ENCODE measurements at regions not wholly inside any gene's neighbourhood (a gene's known extent, or its start where the extent isn't known, plus 50 kb on each side); places are given as distances from the start of the nearest gene placed in this dataset.

DNA sequence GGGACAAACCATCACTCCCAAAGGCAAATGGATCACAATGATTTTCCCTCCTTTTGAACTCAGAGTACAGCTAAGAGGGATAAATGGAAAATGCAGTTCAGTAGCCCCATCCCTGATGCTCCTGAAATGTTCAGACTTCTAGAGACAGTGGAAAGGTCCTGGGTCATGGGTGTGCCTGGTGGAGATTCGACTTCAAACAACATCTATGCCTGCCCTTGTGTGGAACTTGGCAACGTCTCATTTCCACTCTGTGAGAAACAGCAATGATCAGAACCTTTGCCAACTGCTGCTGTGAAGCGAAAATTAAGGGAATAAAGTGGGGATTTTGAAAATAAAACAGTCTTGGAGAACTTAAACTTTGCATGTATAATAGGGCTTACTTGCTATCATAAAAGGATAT lies 778.1 kb downstream of the SEMA5A start:
- DNase-seq: no peak
- Histone ChIP-seq H3K4me1 (ENCODE audit: control insufficient read depth, insufficient read depth, low read length, poor library complexity, severe bottlenecking) (no peaks in the 10 kb centered on the region), H3K9me3 (ENCODE audit: control insufficient read depth, low read length) (no peaks in the 10 kb centered on the region), H3K36me3 (ENCODE audit: control insufficient read depth, insufficient read depth, low read length) (no peaks in the 10 kb centered on the region), H3K27ac (ENCODE audit: insufficient read depth, low read length, poor library complexity, severe bottlenecking) (no peak overlapping the region), H3K4me3 (ENCODE audit: insufficient read depth, low read depth, low read length, poor library complexity, severe bottlenecking) (no peak overlapping the region), H3K27me3 (replicated peaks; ENCODE audit: control insufficient read depth, insufficient read depth, low read length, poor library complexity, severe bottlenecking) (no peaks in the 10 kb centered on the region)

- H3K4me1 ChIP-seq (ENCODE audit: control insufficient read depth, insufficient read depth, low read length, poor library complexity, severe bottlenecking): no peaks in the 10 kb centered on the region
- no peaks in the 10 kb centered on the region for H3K36me3 ChIP-seq (ENCODE audit: control insufficient read depth, insufficient read depth, low read length)
- no peak overlapping the region for H3K4me3 ChIP-seq (ENCODE audit: insufficient read depth, low read depth, low read length, poor library complexity, severe bottlenecking)
- DNase-seq: no peak
- H3K9me3 ChIP-seq (ENCODE audit: control insufficient read depth, low read length): no peaks in the 10 kb centered on the region
- H3K27ac ChIP-seq (ENCODE audit: insufficient read depth, low read length, poor library complexity, severe bottlenecking): no peak overlapping the region
- no peaks in the 10 kb centered on the region for H3K27me3 ChIP-seq (replicated peaks; ENCODE audit: control insufficient read depth, insufficient read depth, low read length, poor library complexity, severe bottlenecking)
Measured at GRCh38 chr5:8769631-8770030, 776.2 kb downstream of the SEMA5A start.

DNA sequence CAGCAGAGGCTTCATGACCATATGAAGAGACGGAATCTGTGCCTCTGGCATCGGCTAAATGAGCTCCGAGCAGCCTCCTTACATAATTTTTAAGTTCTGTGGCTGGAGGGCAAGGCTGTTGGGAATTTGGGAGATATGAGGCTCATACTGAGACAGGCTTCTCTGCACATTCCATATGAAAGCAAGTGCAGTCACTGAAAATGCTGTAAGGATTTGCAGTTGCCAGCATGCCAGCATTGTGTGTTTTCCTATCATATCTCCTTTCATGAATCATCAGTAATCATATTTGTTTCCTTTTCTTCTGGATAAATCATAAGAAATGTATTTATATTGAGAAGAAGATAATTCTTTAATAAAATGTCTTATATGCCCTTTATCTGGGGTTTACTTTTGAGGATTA lies 775.4 kb downstream of the SEMA5A start:
- no peaks in the 10 kb centered on the region for H3K36me3 ChIP-seq (ENCODE audit: control insufficient read depth, insufficient read depth, low read length)
- no peak overlapping the region for H3K4me3 ChIP-seq (ENCODE audit: insufficient read depth, low read depth, low read length, poor library complexity, severe bottlenecking)
- no peaks in the 10 kb centered on the region for H3K27me3 ChIP-seq (replicated peaks; ENCODE audit: control insufficient read depth, insufficient read depth, low read length, poor library complexity, severe bottlenecking)
- H3K4me1 ChIP-seq (ENCODE audit: control insufficient read depth, insufficient read depth, low read length, poor library complexity, severe bottlenecking): no peaks in the 10 kb centered on the region
- H3K27ac ChIP-seq (ENCODE audit: insufficient read depth, low read length, poor library complexity, severe bottlenecking): no peak overlapping the region
- H3K9me3 ChIP-seq (ENCODE audit: control insufficient read depth, low read length): no peaks in the 10 kb centered on the region
- DNase-seq: no peak

- no peaks in the 10 kb centered on the region for H3K27me3 ChIP-seq (replicated peaks; ENCODE audit: control insufficient read depth, insufficient read depth, low read length, poor library complexity, severe bottlenecking)
- no peak overlapping the region for H3K27ac ChIP-seq (ENCODE audit: insufficient read depth, low read length, poor library complexity, severe bottlenecking)
- no peak for DNase-seq
- H3K4me3 ChIP-seq (ENCODE audit: insufficient read depth, low read depth, low read length, poor library complexity, severe bottlenecking): no peak overlapping the region
- no peaks in the 10 kb centered on the region for H3K36me3 ChIP-seq (ENCODE audit: control insufficient read depth, insufficient read depth, low read length)
- H3K4me1 ChIP-seq (ENCODE audit: control insufficient read depth, insufficient read depth, low read length, poor library complexity, severe bottlenecking): no peaks in the 10 kb centered on the region
- H3K9me3 ChIP-seq (ENCODE audit: control insufficient read depth, low read length): no peaks in the 10 kb centered on the region
Measured at GRCh38 chr5:8773046-8773615, 772.7 kb downstream of the SEMA5A start.

DNA sequence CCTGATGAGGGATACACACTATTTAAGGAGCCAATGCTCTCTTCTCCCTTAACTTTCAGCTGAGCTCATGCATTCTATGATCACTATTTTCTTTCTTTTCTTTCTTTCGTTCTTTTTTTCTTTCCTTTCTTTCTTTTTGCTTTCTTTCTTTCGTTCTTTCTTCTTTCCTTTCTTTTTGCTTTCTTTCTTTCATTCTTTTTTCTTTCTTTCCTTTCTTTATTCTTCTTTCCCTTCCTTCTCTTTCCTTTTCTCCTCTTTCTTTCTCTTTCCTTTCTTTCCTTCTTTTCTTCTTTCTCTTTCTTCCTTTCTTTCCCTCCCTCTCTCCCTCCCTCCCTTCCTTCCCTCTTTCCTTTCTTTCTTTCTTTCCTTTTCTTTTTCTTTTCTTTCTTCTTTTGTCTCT lies 761.2 kb downstream of the SEMA5A start:
- Histone ChIP-seq H3K36me3 (ENCODE audit: control insufficient read depth, insufficient read depth, low read length) (no peaks in the 10 kb centered on the region), H3K27me3 (replicated peaks; ENCODE audit: control insufficient read depth, insufficient read depth, low read length, poor library complexity, severe bottlenecking) (no peaks in the 10 kb centered on the region), H3K4me1 (ENCODE audit: control insufficient read depth, insufficient read depth, low read length, poor library complexity, severe bottlenecking) (no peaks in the 10 kb centered on the region), H3K9me3 (ENCODE audit: control insufficient read depth, low read length) (no peaks in the 10 kb centered on the region), H3K4me3 (ENCODE audit: insufficient read depth, low read depth, low read length, poor library complexity, severe bottlenecking) (no peak overlapping the region), H3K27ac (ENCODE audit: insufficient read depth, low read length, poor library complexity, severe bottlenecking) (no peak overlapping the region)
- DNase-seq: no peak

- H3K4me1 ChIP-seq (ENCODE audit: control insufficient read depth, insufficient read depth, low read length, poor library complexity, severe bottlenecking): no peaks in the 10 kb centered on the region
- H3K27me3 ChIP-seq (replicated peaks; ENCODE audit: control insufficient read depth, insufficient read depth, low read length, poor library complexity, severe bottlenecking): no peaks in the 10 kb centered on the region
- no peaks in the 10 kb centered on the region for H3K36me3 ChIP-seq (ENCODE audit: control insufficient read depth, insufficient read depth, low read length)
- H3K27ac ChIP-seq (ENCODE audit: insufficient read depth, low read length, poor library complexity, severe bottlenecking): no peak overlapping the region
- DNase-seq: no peak
- H3K9me3 ChIP-seq (ENCODE audit: control insufficient read depth, low read length): no peaks in the 10 kb centered on the region
- no peak overlapping the region for H3K4me3 ChIP-seq (ENCODE audit: insufficient read depth, low read depth, low read length, poor library complexity, severe bottlenecking)
Measured at GRCh38 chr5:8788246-8788645, 757.6 kb downstream of the SEMA5A start.

- Histone ChIP-seq H3K27ac (ENCODE audit: insufficient read depth, low read length, poor library complexity, severe bottlenecking) (no peak overlapping the region), H3K9me3 (ENCODE audit: control insufficient read depth, low read length) (no peaks in the 10 kb centered on the region), H3K4me3 (ENCODE audit: insufficient read depth, low read depth, low read length, poor library complexity, severe bottlenecking) (no peak overlapping the region), H3K27me3 (replicated peaks; ENCODE audit: control insufficient read depth, insufficient read depth, low read length, poor library complexity, severe bottlenecking) (no peaks in the 10 kb centered on the region), H3K4me1 (ENCODE audit: control insufficient read depth, insufficient read depth, low read length, poor library complexity, severe bottlenecking) (no peaks in the 10 kb centered on the region), H3K36me3 (ENCODE audit: control insufficient read depth, insufficient read depth, low read length) (no peaks in the 10 kb centered on the region)
- DNase-seq: no peak
Measured at GRCh38 chr5:8805653-8806052, 740.2 kb downstream of the SEMA5A start.

- no peaks in the 10 kb centered on the region for H3K36me3 ChIP-seq (ENCODE audit: control insufficient read depth, insufficient read depth, low read length)
- no peak overlapping the region for H3K4me3 ChIP-seq (ENCODE audit: insufficient read depth, low read depth, low read length, poor library complexity, severe bottlenecking)
- no peaks in the 10 kb centered on the region for H3K27me3 ChIP-seq (replicated peaks; ENCODE audit: control insufficient read depth, insufficient read depth, low read length, poor library complexity, severe bottlenecking)
- no peaks in the 10 kb centered on the region for H3K4me1 ChIP-seq (ENCODE audit: control insufficient read depth, insufficient read depth, low read length, poor library complexity, severe bottlenecking)
- H3K27ac ChIP-seq (ENCODE audit: insufficient read depth, low read length, poor library complexity, severe bottlenecking): no peak overlapping the region
- DNase-seq: no peak
- H3K9me3 ChIP-seq (ENCODE audit: control insufficient read depth, low read length): no peaks in the 10 kb centered on the region
Measured at GRCh38 chr5:8807636-8808035, 738.2 kb downstream of the SEMA5A start.

DNA sequence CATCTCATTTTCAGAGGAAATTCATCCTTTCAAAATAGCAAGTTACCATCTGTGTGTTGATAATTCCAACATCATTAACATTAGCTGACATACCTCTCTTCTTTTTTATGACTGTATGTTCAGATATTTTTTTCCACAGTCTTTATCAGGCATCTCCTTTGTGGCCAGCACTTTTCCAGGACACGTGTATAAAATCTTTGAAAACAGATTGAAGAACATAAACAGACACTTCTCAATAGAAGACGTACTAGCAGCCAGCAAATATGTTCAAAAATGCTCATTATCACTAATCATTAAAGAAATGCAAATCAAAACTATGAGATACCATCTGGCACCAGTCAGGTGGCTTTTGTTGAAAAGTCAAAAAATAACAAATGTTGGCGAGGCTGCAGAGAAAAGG lies 734.3 kb downstream of the SEMA5A start:
- Histone ChIP-seq H3K4me3 (ENCODE audit: insufficient read depth, low read depth, low read length, poor library complexity, severe bottlenecking) (no peak overlapping the region), H3K36me3 (ENCODE audit: control insufficient read depth, insufficient read depth, low read length) (no peaks in the 10 kb centered on the region), H3K9me3 (ENCODE audit: control insufficient read depth, low read length) (no peaks in the 10 kb centered on the region), H3K4me1 (ENCODE audit: control insufficient read depth, insufficient read depth, low read length, poor library complexity, severe bottlenecking) (no peaks in the 10 kb centered on the region), H3K27me3 (replicated peaks; ENCODE audit: control insufficient read depth, insufficient read depth, low read length, poor library complexity, severe bottlenecking) (no peaks in the 10 kb centered on the region), H3K27ac (ENCODE audit: insufficient read depth, low read length, poor library complexity, severe bottlenecking) (no peak overlapping the region)
- DNase-seq: no peak

GRCh38 chr5:8813180-8813579 lies 732.7 kb downstream of the SEMA5A start:
- DNase-seq: no peak
- no peak overlapping the region for H3K4me3 ChIP-seq (ENCODE audit: insufficient read depth, low read depth, low read length, poor library complexity, severe bottlenecking)
- no peak overlapping the region for H3K27ac ChIP-seq (ENCODE audit: insufficient read depth, low read length, poor library complexity, severe bottlenecking)
- no peaks in the 10 kb centered on the region for H3K9me3 ChIP-seq (ENCODE audit: control insufficient read depth, low read length)
- H3K27me3 ChIP-seq (replicated peaks; ENCODE audit: control insufficient read depth, insufficient read depth, low read length, poor library complexity, severe bottlenecking): no peaks in the 10 kb centered on the region
- no peaks in the 10 kb centered on the region for H3K4me1 ChIP-seq (ENCODE audit: control insufficient read depth, insufficient read depth, low read length, poor library complexity, severe bottlenecking)
- no peaks in the 10 kb centered on the region for H3K36me3 ChIP-seq (ENCODE audit: control insufficient read depth, insufficient read depth, low read length)

- Histone ChIP-seq H3K9me3 (ENCODE audit: control insufficient read depth, low read length) (no peaks in the 10 kb centered on the region), H3K27ac (ENCODE audit: insufficient read depth, low read length, poor library complexity, severe bottlenecking) (no peak overlapping the region), H3K4me3 (ENCODE audit: insufficient read depth, low read depth, low read length, poor library complexity, severe bottlenecking) (no peak overlapping the region), H3K4me1 (ENCODE audit: control insufficient read depth, insufficient read depth, low read length, poor library complexity, severe bottlenecking) (no peaks in the 10 kb centered on the region), H3K27me3 (replicated peaks; ENCODE audit: control insufficient read depth, insufficient read depth, low read length, poor library complexity, severe bottlenecking) (no peaks in the 10 kb centered on the region), H3K36me3 (ENCODE audit: control insufficient read depth, insufficient read depth, low read length) (no peaks in the 10 kb centered on the region)
- DNase-seq: no peak
Measured at GRCh38 chr5:8814105-8814504, 731.8 kb downstream of the SEMA5A start.

All from effector memory CD4-positive, alpha-beta T cell (primary cell).